Upper lobe of left lung (tissue), 4 donors: ENCODE measurements at regions not wholly inside any gene's neighbourhood (a gene's known extent, or its start where the extent isn't known, plus 50 kb on each side); places are given as distances from the start of the nearest gene placed in this dataset.

Source experiments
- CTCF ChIP-seq, 6 experiments: fragments of 450-650 bp in 4 of 6; fragments of 200-600 bp in 2 of 6; sonication (generic) in 2 of 6; IDR thresholded peaks; one replicate each; pipeline ENCODE4 v1.5.1; 2016 to 2019; ENCODE audit warnings: antibody characterized with exemption in 6 of 6
- EP300 ChIP-seq, 4 donors: sonication (generic); formaldehyde crosslinking; IDR thresholded peaks; one replicate each; pipeline ENCODE4 v1.5.1; 2017; ENCODE audit warnings: antibody characterized with exemption in 4 of 4, control low read depth in 2 of 4
- POLR2A ChIP-seq, 4 donors: fragments of 450-650 bp; IDR thresholded peaks; one replicate each; pipeline ENCODE4 v1.5.1; 2016 to 2017; ENCODE audit warnings: antibody characterized with exemption in 4 of 4, mild to moderate bottlenecking in 2 of 4
- POLR2AphosphoS5 ChIP-seq, 2 donors: sonication (generic); formaldehyde crosslinking; IDR thresholded peaks; one replicate each; pipeline ENCODE4 v1.5.1; 2017; ENCODE audit warnings: antibody characterized with exemption in 2 of 2

GRCh38 chr3:153041181-153041580 lies 120.8 kb upstream of the RAP2B start:
- TF ChIP-seq CTCF (IDR thresholded peaks at IDR 0.05) (no peak), POLR2A (IDR thresholded peaks at IDR 0.05) (no peak), EP300 (IDR thresholded peaks at IDR 0.05) (no peak), POLR2AphosphoS5 (IDR thresholded peaks at IDR 0.05) (no peak)
